Colonic mucosa (tissue), 4 donors: ENCODE measurements at regions not wholly inside any gene's neighbourhood (a gene's known extent, or its start where the extent isn't known, plus 50 kb on each side); places are given as distances from the start of the nearest gene placed in this dataset.

Experiments
- DNase-seq: peaks from one replicate; pipeline ENCODE4 v3.0.0-alpha.2; 2020
- H3K27ac ChIP-seq: fragments of 200-600 bp; one replicate; pipeline ENCODE4 v1.8.0; 2021
- H3K27me3 ChIP-seq: fragments of 200-600 bp; one replicate; pipeline ENCODE4 v1.8.0; 2021
- H3K36me3 ChIP-seq: fragments of 200-600 bp; one replicate; pipeline ENCODE4 v1.8.0; 2021
- H3K4me1 ChIP-seq: fragments of 200-600 bp; one replicate; pipeline ENCODE4 v1.8.0; 2021; ENCODE audit warnings: mild to moderate bottlenecking
- H3K4me3 ChIP-seq: fragments of 200-600 bp; one replicate; pipeline ENCODE4 v1.8.0; 2021
- H3K9ac ChIP-seq, 2 donors: one replicate each; pipeline ENCODE4 v1.7.0; 2013; ENCODE audit warnings: control low read depth in 2 of 2, low read depth in 2 of 2, low read length in 2 of 2
- H3K9me3 ChIP-seq: fragments of 200-600 bp; one replicate; pipeline ENCODE4 v1.8.0; 2021
- CTCF ChIP-seq: fragments of 200-600 bp; IDR thresholded peaks from one replicate; pipeline ENCODE4 v1.8.0; 2022; ENCODE audit warnings: antibody characterized with exemption, mild to moderate bottlenecking
- intact Hi-C: fragments of 100-400 bp; cut with DNase I; formaldehyde crosslinking; loops from one replicate; pipeline ENCODE4 v1.14.1; 2022
- donor health status: healthy.
- donor health status: DM: no; HTN: no; CAD: no.
- donor health status: DM: no; HTN: no; CAD: no.

DNA sequence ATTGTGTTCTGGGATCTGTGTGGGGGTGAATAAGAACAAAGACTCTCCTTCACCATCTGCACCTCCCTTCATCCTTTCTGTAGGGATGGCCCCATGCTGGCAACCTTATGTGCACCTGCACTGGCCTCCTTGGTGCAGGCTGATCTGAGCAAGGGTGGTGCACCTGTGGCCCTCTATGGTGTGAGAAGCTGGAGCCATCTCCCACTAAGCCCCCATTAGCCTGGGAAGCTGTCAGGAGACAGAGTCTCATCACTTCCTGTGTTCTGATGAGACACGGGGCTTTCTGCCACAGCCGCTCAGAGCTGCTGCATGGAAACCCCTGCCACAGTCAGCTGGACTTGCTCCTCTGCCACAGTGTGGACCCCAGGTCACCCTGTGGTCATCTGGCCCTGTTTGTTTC, 565.3 kb upstream of the SALL3 start:
- no peaks in the 10 kb centered on the region for H3K9me3 ChIP-seq
- no peaks in the 10 kb centered on the region for H3K36me3 ChIP-seq
- no peaks in the 10 kb centered on the region for H3K4me1 ChIP-seq
- DNase-seq, result no peak
- H3K9ac ChIP-seq, result no peak overlapping the region
- H3K27ac ChIP-seq, result no peak overlapping the region
- no peak for TF ChIP-seq CTCF
- intact Hi-C loops, result no loop called here
- no peak overlapping the region for H3K4me3 ChIP-seq
- H3K27me3 ChIP-seq, result no peaks in the 10 kb centered on the region

DNA sequence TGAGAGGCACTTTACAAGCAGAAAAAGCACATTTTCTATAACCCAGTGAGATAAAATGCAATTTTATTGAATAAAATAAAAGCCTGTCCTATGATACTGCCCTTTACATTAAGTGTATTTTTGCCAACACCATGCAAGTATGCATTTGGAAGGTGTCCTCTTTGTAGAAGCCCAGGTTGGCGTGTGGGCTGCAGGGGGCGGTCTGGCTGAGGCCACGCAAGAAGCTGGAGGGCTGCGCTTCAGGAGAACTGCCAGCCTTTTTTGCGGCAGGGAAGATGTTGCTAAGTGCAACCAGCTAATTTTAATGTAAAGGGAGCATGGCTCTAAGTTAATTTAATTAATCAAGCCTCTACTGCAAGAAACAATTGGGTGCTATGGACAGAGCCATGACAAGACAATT, 562.8 kb upstream of the SALL3 start:
- H3K9me3 ChIP-seq, result no peaks in the 10 kb centered on the region
- no peaks in the 10 kb centered on the region for H3K27me3 ChIP-seq
- no peaks in the 10 kb centered on the region for H3K36me3 ChIP-seq
- no peaks in the 10 kb centered on the region for H3K4me1 ChIP-seq
- no peak overlapping the region for H3K9ac ChIP-seq
- intact Hi-C loops, result no loop called here
- TF ChIP-seq CTCF, result no peak
- H3K4me3 ChIP-seq, result no peak overlapping the region
- no peak for DNase-seq
- no peak overlapping the region for H3K27ac ChIP-seq

DNA sequence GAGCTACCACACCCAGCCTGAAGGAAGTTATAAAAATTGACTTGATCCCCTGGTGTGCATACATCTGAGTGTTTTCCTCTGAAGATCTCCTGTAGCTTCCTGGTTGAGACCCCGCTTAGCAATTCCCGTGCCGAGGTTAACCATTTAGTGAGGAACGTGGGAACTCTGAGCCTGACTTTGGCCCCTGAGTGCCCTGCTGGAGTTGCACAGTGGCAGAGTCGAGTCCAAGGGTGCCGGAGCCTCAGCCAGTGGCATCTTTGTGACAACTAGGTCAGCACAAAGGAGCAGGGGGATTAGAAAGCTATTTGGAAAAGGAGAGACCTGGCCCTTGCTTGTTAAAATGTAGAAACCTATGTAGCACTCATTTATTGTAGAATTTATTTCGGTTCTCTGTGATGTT, 561.2 kb upstream of the SALL3 start:
- intact Hi-C loops, result no loop called here

GRCh38 chr18:78419171-78419570, 560.4 kb upstream of the SALL3 start:
- H3K27ac ChIP-seq, result no peak overlapping the region
- no peaks in the 10 kb centered on the region for H3K27me3 ChIP-seq
- no peak for TF ChIP-seq CTCF
- no peaks in the 10 kb centered on the region for H3K36me3 ChIP-seq
- no peak overlapping the region for H3K4me3 ChIP-seq
- no peak overlapping the region for H3K9ac ChIP-seq
- no peaks in the 10 kb centered on the region for H3K4me1 ChIP-seq
- no peak for DNase-seq
- H3K9me3 ChIP-seq, result no peaks in the 10 kb centered on the region
- intact Hi-C loops, result no loop called here

More for the DNA sequence above, 561.2 kb upstream of the SALL3 start:
- H3K4me3 ChIP-seq, result no peak overlapping the region
- no peaks in the 10 kb centered on the region for H3K9me3 ChIP-seq
- no peak overlapping the region for H3K27ac ChIP-seq
- no peaks in the 10 kb centered on the region for H3K27me3 ChIP-seq
- no peaks in the 10 kb centered on the region for H3K36me3 ChIP-seq
- DNase-seq, result no peak
- H3K4me1 ChIP-seq, result no peaks in the 10 kb centered on the region
- TF ChIP-seq CTCF, result no peak
- H3K9ac ChIP-seq, result no peak overlapping the region

DNA sequence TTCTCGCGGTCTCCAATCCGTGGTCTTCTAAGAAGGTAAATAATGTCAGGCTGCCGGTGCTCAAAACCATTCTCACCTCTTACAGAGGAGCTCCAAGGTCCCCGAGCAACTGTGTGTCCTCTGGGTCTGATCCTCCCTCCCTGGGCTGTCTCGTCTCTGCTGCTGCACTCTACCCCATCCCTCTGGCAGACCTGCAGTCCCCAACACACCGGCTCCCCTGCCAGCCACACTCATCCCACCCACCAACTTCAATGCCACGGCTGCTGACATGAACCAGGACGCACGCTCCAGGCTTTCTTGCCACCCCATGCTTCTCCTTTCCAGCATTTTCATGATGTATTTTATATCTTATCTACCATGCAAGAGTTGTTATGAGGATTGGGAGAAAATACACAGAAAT, 559.5 kb upstream of the SALL3 start:
- no peak for TF ChIP-seq CTCF
- intact Hi-C loops, result no loop called here
- Histone ChIP-seq H3K36me3 (no peaks in the 10 kb centered on the region), H3K27ac (no peak overlapping the region), H3K9ac (no peak overlapping the region), H3K9me3 (no peaks in the 10 kb centered on the region), H3K4me1 (no peaks in the 10 kb centered on the region), H3K4me3 (no peak overlapping the region), H3K27me3 (no peaks in the 10 kb centered on the region)
- DNase-seq, result no peak

DNA sequence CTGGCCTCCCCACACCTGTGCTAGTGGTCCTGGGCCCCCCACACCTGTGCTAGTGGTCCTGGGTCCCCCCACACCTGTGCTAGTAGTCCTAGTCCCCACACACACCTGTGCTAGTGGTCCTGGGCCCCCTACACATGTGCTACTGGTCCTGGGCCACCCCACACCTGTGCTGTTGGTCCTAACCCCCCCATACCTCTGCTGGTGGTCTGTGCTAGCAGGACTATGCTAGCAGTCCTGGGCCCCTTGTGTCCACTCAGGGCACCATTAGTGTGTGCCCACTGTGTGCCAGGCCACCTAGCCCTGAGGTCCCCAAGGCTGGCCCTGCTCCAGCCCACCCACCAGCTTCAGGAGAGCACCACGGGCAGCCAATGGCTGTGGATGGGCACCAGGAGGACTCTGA, 558.2 kb upstream of the SALL3 start:
- no peak overlapping the region for H3K9ac ChIP-seq
- H3K4me3 ChIP-seq, result no peak overlapping the region
- intact Hi-C loops, result no loop called here
- no peaks in the 10 kb centered on the region for H3K27me3 ChIP-seq
- TF ChIP-seq CTCF, result no peak
- no peaks in the 10 kb centered on the region for H3K9me3 ChIP-seq
- no peaks in the 10 kb centered on the region for H3K36me3 ChIP-seq
- no peak for DNase-seq
- no peaks in the 10 kb centered on the region for H3K4me1 ChIP-seq
- no peak overlapping the region for H3K27ac ChIP-seq
